ENCODE measurements at regions not wholly inside any gene's neighbourhood (a gene's known extent, or its start where the extent isn't known, plus 50 kb on each side); places are given as distances from the start of the nearest gene placed in this dataset.
A peak's percentile ranks its signal among the peaks of the same experiment; 100 is the strongest.
"Not testable (repeated sequence)": the region's sequence is repeated elsewhere in the genome, so short reads cannot be mapped to it uniquely, and the experiment has no call there.

- TF ChIP-seq, protein P1, sequence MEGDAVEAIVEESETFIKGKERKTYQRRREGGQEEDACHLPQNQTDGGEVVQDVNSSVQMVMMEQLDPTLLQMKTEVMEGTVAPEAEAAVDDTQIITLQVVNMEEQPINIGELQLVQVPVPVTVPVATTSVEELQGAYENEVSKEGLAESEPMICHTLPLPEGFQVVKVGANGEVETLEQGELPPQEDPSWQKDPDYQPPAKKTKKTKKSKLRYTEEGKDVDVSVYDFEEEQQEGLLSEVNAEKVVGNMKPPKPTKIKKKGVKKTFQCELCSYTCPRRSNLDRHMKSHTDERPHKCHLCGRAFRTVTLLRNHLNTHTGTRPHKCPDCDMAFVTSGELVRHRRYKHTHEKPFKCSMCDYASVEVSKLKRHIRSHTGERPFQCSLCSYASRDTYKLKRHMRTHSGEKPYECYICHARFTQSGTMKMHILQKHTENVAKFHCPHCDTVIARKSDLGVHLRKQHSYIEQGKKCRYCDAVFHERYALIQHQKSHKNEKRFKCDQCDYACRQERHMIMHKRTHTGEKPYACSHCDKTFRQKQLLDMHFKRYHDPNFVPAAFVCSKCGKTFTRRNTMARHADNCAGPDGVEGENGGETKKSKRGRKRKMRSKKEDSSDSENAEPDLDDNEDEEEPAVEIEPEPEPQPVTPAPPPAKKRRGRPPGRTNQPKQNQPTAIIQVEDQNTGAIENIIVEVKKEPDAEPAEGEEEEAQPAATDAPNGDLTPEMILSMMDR (IDR thresholded peaks at IDR 0.05; ENCODE audit: insufficient read depth, low read depth, low read length) = no peak
- DNase-seq (ENCODE audit: low read depth) = no peak
- H3K4me3 ChIP-seq (ENCODE audit: low read depth, low read length) = no peak overlapping the region
Observed at GRCh38 chr4:27787195-27787594, 926.6 kb downstream of the STIM2 start.

- TF ChIP-seq, protein P1 (IDR thresholded peaks at IDR 0.05; ENCODE audit: insufficient read depth, low read depth, low read length) = no peak
- no peak overlapping the region for H3K4me3 ChIP-seq (ENCODE audit: low read depth, low read length)
- no peak for DNase-seq (ENCODE audit: low read depth)
Observed at GRCh38 chr4:27789773-27790172, 929.1 kb downstream of the STIM2 start.

DNA sequence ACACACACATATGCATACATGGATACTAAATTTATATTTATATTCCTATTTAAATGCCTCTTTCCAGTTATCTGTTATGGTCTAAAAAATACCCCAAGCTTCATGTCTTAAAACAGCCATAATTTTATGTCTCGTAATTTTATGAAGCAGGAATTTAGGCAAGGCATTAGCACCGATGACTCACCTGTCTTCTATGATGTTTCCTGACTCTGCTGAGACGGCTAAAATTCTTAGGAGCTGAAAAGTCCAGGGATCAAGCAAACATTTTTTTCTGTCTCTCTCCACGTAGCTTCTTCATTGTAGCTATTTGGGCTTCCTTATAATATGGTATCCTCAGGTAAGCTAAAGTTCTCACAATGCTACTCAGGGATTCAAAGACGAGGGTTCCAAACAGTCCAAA is 930.3 kb downstream of the STIM2 start:
- H3K4me3 ChIP-seq (ENCODE audit: low read depth, low read length) = no peak overlapping the region
- peak; percentile 14 for DNase-seq (ENCODE audit: low read depth)
- TF ChIP-seq, protein P1 (IDR thresholded peaks at IDR 0.05; ENCODE audit: insufficient read depth, low read depth, low read length) = no peak

DNA sequence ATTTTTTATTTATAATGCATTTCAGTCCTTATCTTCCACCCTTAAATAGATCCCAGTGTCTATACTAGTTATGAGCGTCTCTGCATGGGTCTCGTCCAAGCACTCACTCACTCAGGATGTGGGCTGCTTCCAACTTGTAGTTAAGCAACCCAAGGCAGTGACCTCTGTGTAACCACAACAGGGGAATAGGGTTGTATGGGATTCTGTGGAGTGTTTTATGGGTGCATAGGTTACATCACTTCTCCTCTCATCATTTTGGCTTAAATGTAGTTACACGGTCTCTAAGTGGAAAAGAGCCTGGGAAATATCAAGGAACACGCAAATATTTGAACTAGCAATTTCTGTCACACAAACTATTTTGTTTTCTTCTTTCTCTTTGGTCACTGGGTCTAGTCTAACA is 931.0 kb downstream of the STIM2 start:
- TF ChIP-seq, protein P1 (IDR thresholded peaks at IDR 0.05; ENCODE audit: insufficient read depth, low read depth, low read length) = no peak
- DNase-seq (ENCODE audit: low read depth) = peak; percentile 85
- no peak overlapping the region for H3K4me3 ChIP-seq (ENCODE audit: low read depth, low read length)

GRCh38 chr4:27807207-27807606 is 946.6 kb downstream of the STIM2 start:
- peak; percentile 24 for DNase-seq (ENCODE audit: low read depth)
- TF ChIP-seq, protein P1 (IDR thresholded peaks at IDR 0.05; ENCODE audit: insufficient read depth, low read depth, low read length) = no peak

DNA sequence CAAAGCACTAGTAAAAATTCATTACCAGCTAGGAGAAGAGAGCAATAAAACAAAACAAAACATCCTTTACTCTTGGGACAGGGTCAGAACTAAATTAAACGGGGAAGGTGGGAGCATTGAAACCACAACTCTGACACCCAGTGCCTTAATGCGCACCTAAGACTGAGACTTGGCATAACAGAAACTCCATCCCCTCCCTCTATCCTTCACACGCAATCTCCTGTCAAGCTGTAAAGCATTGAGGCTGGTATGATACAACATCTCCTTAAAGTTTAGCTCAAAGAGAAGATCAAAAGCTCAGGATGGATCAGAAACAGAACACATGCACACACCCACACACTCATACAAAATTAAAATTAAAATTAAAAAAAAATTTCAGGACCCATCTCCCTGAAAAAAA is 951.3 kb downstream of the STIM2 start:
- TF ChIP-seq, protein P1 (IDR thresholded peaks at IDR 0.05; ENCODE audit: insufficient read depth, low read depth, low read length) = no peak
- DNase-seq (ENCODE audit: low read depth) = no peak

More at GRCh38 chr4:27807207-27807606, 946.6 kb downstream of the STIM2 start:
- H3K4me3 ChIP-seq (ENCODE audit: low read depth, low read length) = no peak overlapping the region

DNA sequence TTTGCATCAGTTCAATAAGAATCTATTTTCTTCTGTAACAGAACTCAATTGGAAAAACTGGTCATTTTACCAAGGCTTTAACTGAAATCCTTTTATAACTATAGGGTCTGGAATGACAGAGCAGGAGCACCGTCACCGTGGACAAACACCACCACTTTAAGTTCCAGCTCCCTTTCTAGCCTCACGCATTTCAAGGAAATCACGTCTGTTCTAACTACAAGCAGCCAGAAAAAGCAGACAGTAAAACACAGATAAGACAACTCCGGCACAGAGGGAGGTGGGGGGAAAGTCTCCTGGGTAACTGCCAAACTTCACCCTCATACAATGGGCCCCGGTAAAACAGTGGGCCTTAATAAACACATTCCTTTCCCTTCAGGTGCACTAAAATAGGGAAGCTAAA is 952.6 kb downstream of the STIM2 start:
- not testable (repeated sequence) for DNase-seq (ENCODE audit: low read depth); H3K4me3 ChIP-seq (ENCODE audit: low read depth, low read length)

More for the DNA sequence above, 951.3 kb downstream of the STIM2 start:
- no peak overlapping the region for H3K4me3 ChIP-seq (ENCODE audit: low read depth, low read length)

DNA sequence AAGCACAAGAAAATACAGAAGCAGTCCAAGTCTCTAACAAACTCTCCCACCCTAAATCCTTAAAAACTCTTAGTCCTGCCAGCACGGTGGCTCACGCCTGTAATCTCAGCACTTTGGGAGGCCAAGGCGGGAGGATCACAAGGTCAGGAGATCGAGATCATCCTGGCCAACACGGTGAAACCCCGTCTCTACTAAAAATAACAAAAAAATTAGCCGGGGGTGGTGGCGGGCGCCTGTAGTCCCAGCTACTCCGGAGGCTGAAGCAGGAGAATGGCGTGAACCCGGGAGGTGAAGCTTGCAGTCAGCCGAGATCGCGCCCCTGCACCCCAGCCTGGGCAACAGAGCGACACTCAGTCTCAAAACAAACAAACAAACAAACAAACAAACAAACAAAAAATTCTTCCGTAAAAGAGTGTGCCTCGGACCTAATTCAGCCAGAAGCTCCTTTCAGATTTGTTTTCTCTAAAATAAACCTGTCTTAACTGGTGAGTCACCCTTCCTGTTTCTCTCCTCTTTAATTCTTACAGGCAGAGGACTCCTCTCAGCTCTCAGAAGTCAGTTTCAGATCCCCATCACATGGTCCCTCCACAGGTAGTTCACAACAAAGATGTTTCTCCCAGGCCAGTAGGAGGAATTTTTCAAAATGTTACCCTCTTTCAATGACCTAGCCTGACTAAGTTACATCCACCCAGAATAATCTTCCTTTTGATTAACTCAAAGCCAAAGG is 953.2 kb downstream of the STIM2 start:
- DNase-seq (ENCODE audit: low read depth) = peak; percentile 25
- peak overlapping the region; percentile 12 for H3K4me3 ChIP-seq (ENCODE audit: low read depth, low read length)
